HG02610 (cell line): ENCODE measurements at regions not wholly inside any gene's neighbourhood (a gene's known extent, or its start where the extent isn't known, plus 50 kb on each side); places are given as distances from the start of the nearest gene placed in this dataset.
A peak's percentile ranks its signal among the peaks of the same experiment; 100 is the strongest.
"Not testable (repeated sequence)": the region's sequence is repeated elsewhere in the genome, so short reads cannot be mapped to it uniquely, and the experiment has no call there.

Experiments
- ATAC-seq: cut with Tn5 transposase; IDR thresholded peaks from one replicate; pipeline ENCODE4 v1.9.1; 2021; ENCODE audit warnings: mild to moderate bottlenecking, moderate library complexity; ENCODE audit not compliant: unreplicated experiment

DNA sequence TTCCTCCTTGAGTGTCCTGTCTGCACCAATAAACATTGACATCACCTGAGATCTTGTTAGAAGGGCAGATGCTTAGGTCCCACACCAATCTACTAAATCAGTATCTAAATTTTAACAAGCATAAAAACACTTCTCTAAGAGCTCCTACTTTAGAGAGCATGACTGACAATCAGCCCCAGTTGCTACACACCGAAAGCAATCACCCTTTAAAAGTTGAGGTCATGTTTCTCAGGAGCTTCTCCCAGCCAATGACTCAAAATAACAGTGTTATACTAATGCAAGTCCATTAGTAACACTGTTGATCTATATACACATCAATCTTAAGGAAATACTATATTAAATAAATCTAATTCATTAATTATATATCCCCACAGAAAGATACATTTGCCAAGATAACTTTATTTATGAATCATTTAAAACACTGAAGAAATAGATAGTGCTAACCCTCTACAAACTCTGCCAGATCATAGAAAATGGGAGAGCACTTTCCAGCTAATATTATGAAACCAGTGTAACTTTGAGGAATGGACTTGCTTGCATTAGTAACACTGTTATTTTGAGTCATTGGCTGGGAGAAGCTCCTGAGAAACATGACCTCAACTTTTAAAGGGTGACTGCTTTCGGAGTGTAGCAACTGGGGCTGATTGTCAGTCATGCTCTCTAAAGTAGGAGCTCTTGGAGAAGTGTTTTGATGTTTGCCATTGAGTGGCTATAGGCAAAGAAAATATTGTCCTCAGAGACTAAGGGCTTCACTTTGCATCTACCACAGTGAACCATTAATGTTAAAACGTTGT is 109.8 kb upstream of the HDX start:
- no peak for ATAC-seq

- no peak for ATAC-seq
Measured at GRCh38 chrX:84634201-84634782, 132.0 kb upstream of the HDX start.

- ATAC-seq: no peak
Measured at GRCh38 chrX:84666086-84666485, 163.8 kb upstream of the HDX start.

DNA sequence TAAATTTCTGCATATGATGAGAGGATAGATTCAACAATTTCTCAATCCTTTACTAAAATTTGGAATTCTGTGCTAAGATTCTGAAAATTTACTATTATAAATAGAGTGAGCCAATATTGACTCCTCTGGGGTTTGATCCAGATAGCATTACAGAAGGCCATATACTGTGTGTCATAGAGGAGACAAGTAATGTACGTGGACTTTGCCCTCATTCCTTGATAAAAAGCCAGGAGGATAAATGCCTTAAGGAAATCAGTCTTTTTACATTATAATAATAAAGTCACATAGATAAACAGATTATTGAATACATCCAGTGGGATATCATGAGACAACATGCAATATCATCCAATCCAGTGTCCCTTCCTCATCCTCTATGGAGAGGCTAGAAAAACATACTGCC is 188.0 kb upstream of the HDX start:
- no peak for ATAC-seq

GRCh38 chrX:84709987-84710386 is 207.7 kb upstream of the HDX start:
- ATAC-seq: no peak

DNA sequence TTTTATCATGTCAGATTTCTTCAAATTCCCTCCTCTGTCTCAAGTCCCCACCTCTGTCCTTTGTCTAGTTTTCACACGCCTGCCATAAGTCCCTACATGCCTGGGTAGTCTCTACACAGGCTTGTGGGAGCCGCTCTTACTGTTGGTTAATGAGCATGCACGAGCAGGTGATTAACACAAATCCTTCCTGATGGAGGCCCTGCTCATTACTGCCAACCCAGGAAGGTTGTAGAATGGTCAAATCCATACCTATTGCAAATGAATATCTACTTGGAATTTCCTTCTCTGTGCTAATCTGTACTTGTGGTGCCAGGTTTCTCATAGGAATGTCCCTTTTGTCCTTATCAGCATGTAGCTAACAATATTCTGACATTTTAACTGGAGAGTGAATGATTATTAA is 208.4 kb upstream of the HDX start:
- no peak for ATAC-seq

GRCh38 chrX:84712621-84713020 is 210.4 kb upstream of the HDX start:
- no peak for ATAC-seq

DNA sequence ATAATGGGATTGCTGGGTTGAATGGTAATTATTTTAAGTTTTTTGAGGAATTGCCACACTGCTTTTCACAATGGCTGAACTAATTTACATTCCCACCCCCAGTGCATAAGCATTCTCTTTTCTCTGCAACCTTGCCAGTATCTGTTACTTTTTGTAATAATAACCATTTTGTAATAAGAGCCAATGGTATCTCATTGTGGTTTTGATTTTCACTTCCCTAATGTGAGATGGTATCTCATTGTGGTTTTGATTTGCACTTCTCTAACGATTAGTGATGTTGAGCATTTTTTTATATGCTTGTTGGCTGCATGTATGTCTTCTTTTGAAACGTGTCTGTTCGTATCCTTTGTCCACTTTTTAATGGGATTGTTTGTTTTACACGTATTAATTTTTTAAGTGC is 213.1 kb upstream of the HDX start:
- no peak for ATAC-seq

- ATAC-seq: no peak
Measured at GRCh38 chrX:84717343-84717742, 215.1 kb upstream of the HDX start.

GRCh38 chrX:84721416-84721815 is 219.2 kb upstream of the HDX start:
- no peak for ATAC-seq

DNA sequence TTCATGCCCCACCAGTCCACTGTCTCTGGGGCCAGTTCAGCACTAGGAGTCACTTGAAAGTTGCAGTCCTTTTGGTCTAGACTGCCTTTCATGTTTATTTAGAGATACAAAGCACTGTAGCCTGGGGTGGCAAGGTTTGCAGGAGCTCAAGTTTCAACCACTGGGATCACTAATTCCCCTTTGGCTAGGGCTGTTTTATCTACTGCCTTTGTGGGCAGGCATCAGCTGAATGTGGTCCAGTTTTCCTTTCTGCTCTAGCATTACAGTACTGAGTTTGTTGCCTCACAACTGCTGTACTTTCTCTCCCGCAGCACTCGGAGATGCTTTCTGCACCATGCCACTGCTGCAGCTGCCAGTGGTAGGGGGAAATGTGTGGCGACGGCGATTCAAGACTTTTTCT is 222.3 kb upstream of the HDX start:
- no peak for ATAC-seq

DNA sequence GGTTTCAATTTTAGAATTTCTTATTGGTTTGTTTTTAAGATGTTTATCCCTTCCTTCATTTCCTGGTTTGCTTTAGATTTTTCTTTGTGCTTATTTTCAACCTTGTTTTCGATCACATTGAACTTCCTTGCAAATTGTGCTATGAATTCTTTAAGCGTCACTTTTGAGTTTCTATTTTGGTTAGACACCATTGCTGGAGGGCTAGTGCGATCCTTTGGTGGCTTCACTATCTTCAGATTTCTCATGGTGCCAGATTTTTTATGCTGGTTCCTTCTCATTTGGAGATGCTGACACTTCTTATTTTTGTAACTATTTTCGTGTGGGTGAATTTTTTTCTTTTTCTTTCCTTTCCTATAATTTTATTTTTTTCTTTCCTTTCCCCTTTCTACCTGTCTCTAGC is 227.2 kb upstream of the HDX start:
- no peak for ATAC-seq

DNA sequence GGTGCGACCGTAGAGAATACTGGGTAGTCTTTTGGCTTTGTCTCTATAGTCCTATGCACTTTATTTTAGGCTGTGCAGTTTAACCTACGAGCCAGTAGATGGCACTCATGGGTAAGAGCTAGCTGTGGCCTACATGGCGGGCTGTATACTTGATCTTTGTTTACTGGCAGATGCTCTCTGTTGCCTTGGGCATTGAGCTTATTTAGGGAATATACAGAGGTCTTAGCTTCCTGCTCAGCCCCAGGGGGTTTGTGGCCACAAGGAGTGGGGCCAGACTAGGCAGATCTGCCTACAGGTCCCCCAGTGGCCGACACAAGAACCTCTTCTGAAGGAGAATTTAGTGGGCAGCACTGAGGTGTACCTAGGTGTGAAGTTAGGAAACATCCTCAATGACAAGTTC is 227.6 kb upstream of the HDX start:
- ATAC-seq: peak; percentile 100

- ATAC-seq: no peak
Measured at GRCh38 chrX:84735025-84735424, 232.8 kb upstream of the HDX start.

- no peak for ATAC-seq
Measured at GRCh38 chrX:84737471-84737871, 235.2 kb upstream of the HDX start.

GRCh38 chrX:84747516-84747915 is 245.3 kb upstream of the HDX start:
- no peak for ATAC-seq

DNA sequence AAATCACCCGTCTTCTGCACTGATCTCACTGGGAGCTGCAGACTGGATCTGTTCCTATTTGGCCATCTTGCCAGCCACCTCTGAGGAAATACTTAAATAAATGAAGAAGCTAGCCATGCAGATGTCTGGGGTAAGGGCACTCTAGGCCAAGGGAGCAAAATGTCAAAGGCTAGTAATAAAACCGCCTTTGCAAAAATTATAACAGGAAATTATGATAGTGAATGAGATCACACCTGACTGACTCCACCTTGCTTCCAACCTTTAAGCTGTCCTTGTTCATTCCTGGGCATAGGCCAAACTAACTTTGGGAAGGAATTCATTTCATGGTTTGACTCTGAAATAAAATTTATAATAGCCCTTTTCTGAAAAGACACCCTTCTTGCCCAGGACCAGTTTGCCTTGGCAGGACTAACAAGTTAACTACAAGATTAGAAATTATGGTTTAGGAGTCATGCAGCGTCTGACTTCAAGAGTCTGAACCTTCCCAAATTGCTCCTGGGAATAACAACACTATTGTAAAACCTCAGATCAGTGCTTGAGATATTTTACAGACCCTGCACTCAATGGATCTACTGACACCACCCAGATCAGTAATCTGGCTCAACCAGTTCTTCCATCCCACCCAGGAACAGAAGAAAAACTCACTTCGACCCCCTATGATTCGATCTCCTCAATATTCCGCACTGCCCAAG is 246.9 kb upstream of the HDX start:
- no peak for ATAC-seq

GRCh38 chrX:84760560-84760959 is 243.1 kb upstream of the APOOL start:
- ATAC-seq: no peak

DNA sequence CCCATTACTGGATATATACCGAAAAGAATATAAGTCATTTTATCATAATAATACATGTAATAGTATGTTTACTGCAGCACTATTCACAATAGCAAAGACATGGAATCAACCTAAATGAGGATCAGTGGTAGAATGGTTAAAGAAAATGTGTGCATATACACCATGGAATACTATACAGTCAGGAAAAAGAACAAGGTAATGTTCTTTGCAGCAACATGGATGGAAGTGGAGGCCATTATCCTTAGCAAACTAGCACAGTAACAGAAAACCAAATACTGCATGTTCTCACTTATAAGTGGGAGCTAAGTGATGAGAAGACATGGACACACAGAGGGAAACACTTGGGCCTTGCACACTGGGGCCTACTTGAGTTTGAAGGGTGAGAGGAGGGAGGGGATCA is 207.4 kb upstream of the APOOL start:
- no peak for ATAC-seq

GRCh38 chrX:84830836-84831235 is 172.8 kb upstream of the APOOL start:
- no peak for ATAC-seq

- not testable (repeated sequence) for ATAC-seq
Measured at GRCh38 chrX:84846541-84846940, 157.1 kb upstream of the APOOL start.

GRCh38 chrX:84851183-84851582 is 152.5 kb upstream of the APOOL start:
- ATAC-seq: not testable (repeated sequence)
